IPS-18c (cell line): ENCODE measurements at regions not wholly inside any gene's neighbourhood (a gene's known extent, or its start where the extent isn't known, plus 50 kb on each side); places are given as distances from the start of the nearest gene placed in this dataset.

Source experiments
- H3K4me3 ChIP-seq: 2 replicates; pipeline ENCODE4 v1.7.0; 2013; ENCODE audit warnings: low read depth, mild to moderate bottlenecking, low read length, moderate library complexity; ENCODE audit not compliant: insufficient read depth
- H3K9me3 ChIP-seq: one replicate; pipeline ENCODE4 v1.6.1; 2013; ENCODE audit warnings: mild to moderate bottlenecking, low read length, moderate library complexity; ENCODE audit not compliant: control insufficient read depth, insufficient read depth

GRCh38 chr2:129074298-129074920 is 755.7 kb upstream of the HS6ST1 start:
- H3K4me3 ChIP-seq, result no peak overlapping the region
- H3K9me3 ChIP-seq, result peaks cover 5% of the 10 kb centered on the region

- Histone ChIP-seq H3K4me3 (no peak overlapping the region), H3K9me3 (no peaks in the 10 kb centered on the region)
Observed at GRCh38 chr2:129078548-129078947, 759.9 kb upstream of the HS6ST1 start.

GRCh38 chr2:129080715-129081476 is 762.2 kb upstream of the HS6ST1 start:
- no peak overlapping the region for H3K4me3 ChIP-seq
- no peaks in the 10 kb centered on the region for H3K9me3 ChIP-seq

- Histone ChIP-seq H3K4me3 (no peak overlapping the region), H3K9me3 (no peaks in the 10 kb centered on the region)
Observed at GRCh38 chr2:129085386-129085785, 766.7 kb upstream of the HS6ST1 start.

- Histone ChIP-seq H3K4me3 (no peak overlapping the region), H3K9me3 (no peaks in the 10 kb centered on the region)
Observed at GRCh38 chr2:129087133-129087813, 768.6 kb upstream of the HS6ST1 start.

GRCh38 chr2:129091620-129092019 is 773.0 kb upstream of the HS6ST1 start:
- H3K4me3 ChIP-seq, result no peak overlapping the region
- H3K9me3 ChIP-seq, result no peaks in the 10 kb centered on the region

- H3K9me3 ChIP-seq, result no peaks in the 10 kb centered on the region
Observed at GRCh38 chr2:129092956-129093355, 774.3 kb upstream of the HS6ST1 start.

GRCh38 chr2:129101186-129101585 is 782.5 kb upstream of the HS6ST1 start:
- no peak overlapping the region for H3K4me3 ChIP-seq
- no peaks in the 10 kb centered on the region for H3K9me3 ChIP-seq

More at GRCh38 chr2:129092956-129093355, 774.3 kb upstream of the HS6ST1 start:
- no peak overlapping the region for H3K4me3 ChIP-seq

- Histone ChIP-seq H3K4me3 (no peak overlapping the region), H3K9me3 (no peaks in the 10 kb centered on the region)
Observed at GRCh38 chr2:129103936-129104878, 785.5 kb upstream of the HS6ST1 start.

GRCh38 chr2:129112181-129112580 is 793.5 kb upstream of the HS6ST1 start:
- Histone ChIP-seq H3K9me3 (no peaks in the 10 kb centered on the region), H3K4me3 (no peak overlapping the region)

GRCh38 chr2:129113776-129114175 is 795.1 kb upstream of the HS6ST1 start:
- no peaks in the 10 kb centered on the region for H3K9me3 ChIP-seq

GRCh38 chr2:129117434-129117833 is 798.8 kb upstream of the HS6ST1 start:
- Histone ChIP-seq H3K4me3 (no peak overlapping the region), H3K9me3 (no peaks in the 10 kb centered on the region)

More at GRCh38 chr2:129113776-129114175, 795.1 kb upstream of the HS6ST1 start:
- H3K4me3 ChIP-seq, result no peak overlapping the region

GRCh38 chr2:129118296-129118695 is 799.6 kb upstream of the HS6ST1 start:
- no peak overlapping the region for H3K4me3 ChIP-seq

GRCh38 chr2:129129087-129129486 is 810.4 kb upstream of the HS6ST1 start:
- no peak overlapping the region for H3K4me3 ChIP-seq
- H3K9me3 ChIP-seq, result no peaks in the 10 kb centered on the region

More at GRCh38 chr2:129118296-129118695, 799.6 kb upstream of the HS6ST1 start:
- H3K9me3 ChIP-seq, result no peaks in the 10 kb centered on the region

GRCh38 chr2:129133692-129134641 is 815.3 kb upstream of the HS6ST1 start:
- H3K4me3 ChIP-seq, result no peak overlapping the region
- no peaks in the 10 kb centered on the region for H3K9me3 ChIP-seq

GRCh38 chr2:129135017-129135416 is 816.3 kb upstream of the HS6ST1 start:
- no peak overlapping the region for H3K4me3 ChIP-seq
- H3K9me3 ChIP-seq, result no peaks in the 10 kb centered on the region
